Bronchial epithelial cell (primary cell): ENCODE measurements at regions not wholly inside any gene's neighbourhood (a gene's known extent, or its start where the extent isn't known, plus 50 kb on each side); places are given as distances from the start of the nearest gene placed in this dataset.

Experiments
- DNase-seq: peaks from one replicate; pipeline ENCODE4 v3.0.0-alpha.2; 2010; ENCODE audit warnings: low read depth
- FAIRE-seq: peaks from 2 replicates; lab custom pipeline; 2011; peaks lifted over from hg19 to GRCh38; lab: Jason Lieb, UNC
- H3K27me3 ChIP-seq: 2 replicates; pipeline ENCODE4 v1.5.1; 2011; ENCODE audit warnings: low read length; ENCODE audit not compliant: control insufficient read depth, insufficient read depth
- H3K36me3 ChIP-seq: 2 replicates; pipeline ENCODE4 v1.5.1; 2011; ENCODE audit warnings: low read length; ENCODE audit not compliant: control insufficient read depth, insufficient read depth
- H3K4me3 ChIP-seq: 2 replicates; pipeline ENCODE4 v1.5.1; 2011; ENCODE audit warnings: mild to moderate bottlenecking, low read depth, low read length, control low read depth
- CTCF ChIP-seq: IDR thresholded peaks from 2 replicates; pipeline ENCODE4 v1.5.1; 2011; ENCODE audit warnings: mild to moderate bottlenecking, moderate library complexity, low read length, control low read depth, inconsistent platforms; ENCODE audit not compliant: insufficient read depth, severe bottlenecking

GRCh38 chr4:181431006-181431405 lies 812.2 kb upstream of the TENM3 start:
- FAIRE-seq (no peak), DNase-seq (no peak)
- TF ChIP-seq CTCF = no peak
- Histone ChIP-seq H3K4me3 (no peak overlapping the region), H3K36me3 (no peaks in the 10 kb centered on the region), H3K27me3 (no peaks in the 10 kb centered on the region)

- DNase-seq = no peak
- no peak for TF ChIP-seq CTCF
- FAIRE-seq = no peak
- Histone ChIP-seq H3K4me3 (no peak overlapping the region), H3K27me3 (no peaks in the 10 kb centered on the region), H3K36me3 (no peaks in the 10 kb centered on the region)
These were observed 811.5 kb upstream of the TENM3 start for GRCh38 chr4:181431661-181432060.

- no peaks in the 10 kb centered on the region for H3K36me3 ChIP-seq
- TF ChIP-seq CTCF = no peak
- no peak for DNase-seq
- no peaks in the 10 kb centered on the region for H3K27me3 ChIP-seq
- FAIRE-seq = no peak
- H3K4me3 ChIP-seq = no peak overlapping the region
These were observed 810.9 kb upstream of the TENM3 start for GRCh38 chr4:181432335-181432734.

GRCh38 chr4:181437895-181438294 lies 805.3 kb upstream of the TENM3 start:
- FAIRE-seq (no peak), DNase-seq (no peak)
- Histone ChIP-seq H3K36me3 (no peaks in the 10 kb centered on the region), H3K27me3 (no peaks in the 10 kb centered on the region), H3K4me3 (no peak overlapping the region)
- TF ChIP-seq CTCF = no peak

- no peak for DNase-seq
- no peak overlapping the region for H3K4me3 ChIP-seq
- H3K27me3 ChIP-seq = no peaks in the 10 kb centered on the region
- TF ChIP-seq CTCF = no peak
- no peaks in the 10 kb centered on the region for H3K36me3 ChIP-seq
- no peak for FAIRE-seq
These were observed 804.6 kb upstream of the TENM3 start for GRCh38 chr4:181438641-181439040.

- TF ChIP-seq CTCF = no peak
- FAIRE-seq = no peak
- H3K4me3 ChIP-seq = no peak overlapping the region
- no peak for DNase-seq
- H3K36me3 ChIP-seq = no peaks in the 10 kb centered on the region
- H3K27me3 ChIP-seq = no peaks in the 10 kb centered on the region
These were observed 800.2 kb upstream of the TENM3 start for GRCh38 chr4:181443021-181443420.
